SU-DHL-6 (cell line): ENCODE measurements at regions not wholly inside any gene's neighbourhood (a gene's known extent, or its start where the extent isn't known, plus 50 kb on each side); places are given as distances from the start of the nearest gene placed in this dataset.

Experiments
- H2AFZ ChIP-seq: fragments of 200-600 bp; sonication (generic); 2 replicates; pipeline ENCODE4 v1.6.1; 2014; ENCODE audit warnings: low read depth, mild to moderate bottlenecking, moderate library complexity, mixed read lengths, antibody characterized with exemption, low read length; ENCODE audit not compliant: severe bottlenecking
- H3F3A ChIP-seq: fragments of 200-600 bp; shearing (Covaris generic); 2 replicates; pipeline ENCODE4 v1.6.0; 2016; ENCODE audit warnings: antibody characterized with exemption, mild to moderate bottlenecking; ENCODE audit not compliant: insufficient read depth
- H3K27ac ChIP-seq: fragments of 200-600 bp; sonication (generic); 2 replicates; pipeline ENCODE4 v1.5.1; 2016; ENCODE audit warnings: low read depth, mild to moderate bottlenecking, low read length, moderate library complexity, mixed read lengths
- H3K27me3 ChIP-seq: fragments of 200-600 bp; sonication (generic), shearing (Covaris generic); 2 replicates; pipeline ENCODE4 v1.6.0; 2014; ENCODE audit warnings: mild to moderate bottlenecking, low read length
- H3K36me3 ChIP-seq: fragments of 200-600 bp; sonication (generic); 2 replicates; pipeline ENCODE4 v1.6.1; 2014; ENCODE audit warnings: mild to moderate bottlenecking, low read length, mixed read lengths
- H3K4me2 ChIP-seq: fragments of 300-600, 200-600 bp; shearing (Covaris generic), sonication (generic); 2 replicates; pipeline ENCODE4 v1.6.0; 2014; ENCODE audit warnings: low read length, low read depth, mild to moderate bottlenecking; ENCODE audit not compliant: poor library complexity, severe bottlenecking
- H3K4me3 ChIP-seq: fragments of 200-600 bp; sonication (generic); 2 replicates; pipeline ENCODE4 v1.5.1; 2014; ENCODE audit warnings: antibody characterized with exemption, low read length, mild to moderate bottlenecking, mixed read lengths; ENCODE audit not compliant: insufficient read depth, poor library complexity, severe bottlenecking
- H3K79me2 ChIP-seq: fragments of 200-600 bp; sonication (generic); 2 replicates; pipeline ENCODE4 v1.6.1; 2014; ENCODE audit warnings: mild to moderate bottlenecking, low read length, moderate library complexity; ENCODE audit not compliant: insufficient read depth
- H3K9ac ChIP-seq: fragments of 200-600 bp; sonication (generic); 2 replicates; pipeline ENCODE4 v1.7.0; 2014; ENCODE audit warnings: mild to moderate bottlenecking, low read length
- H3K9me2 ChIP-seq: fragments of 200-600 bp; sonication (generic); replicated peaks from 2 replicates; pipeline ENCODE4 v1.6.1; 2014; ENCODE audit warnings: low read length; ENCODE audit not compliant: insufficient read depth
- H3K9me3 ChIP-seq: fragments of 200-600 bp; sonication (generic); 2 replicates; pipeline ENCODE4 v1.6.1; 2014; ENCODE audit warnings: low read length, mixed read lengths; ENCODE audit not compliant: insufficient read depth
- H4K20me1 ChIP-seq: fragments of 200-600 bp; sonication (generic); 2 replicates; pipeline ENCODE4 v1.6.1; 2014; ENCODE audit warnings: low read depth, mild to moderate bottlenecking, antibody characterized with exemption, low read length, moderate library complexity, mixed read lengths
- CTCF ChIP-seq: fragments of 200-600 bp; sonication (generic); IDR thresholded peaks from one replicate; pipeline ENCODE4 v1.5.1; 2017; ENCODE audit warnings: antibody characterized with exemption, mild to moderate bottlenecking, low read length, moderate library complexity; ENCODE audit not compliant: insufficient read depth, poor library complexity, severe bottlenecking
- EZH2phosphoT487 ChIP-seq: fragments of 200-600 bp; sonication (generic), shearing (Covaris generic); conservative IDR thresholded peaks from 2 replicates; pipeline ENCODE4 v1.6.1; 2018; ENCODE audit warnings: mild to moderate bottlenecking, antibody characterized with exemption, low read length, moderate library complexity, mixed read lengths

GRCh38 chr4:22202246-22202974, 253.8 kb upstream of the KCNIP4 start:
- Histone ChIP-seq H2AFZ (no peak overlapping the region), H3K4me2 (no peak overlapping the region), H3K9ac (no peak overlapping the region), H3K36me3 (no peaks in the 10 kb centered on the region), H3K9me3 (no peaks in the 10 kb centered on the region), H4K20me1 (no peaks in the 10 kb centered on the region), H3K9me2 (no peaks in the 10 kb centered on the region), H3K27me3 (no peaks in the 10 kb centered on the region), H3F3A (no peaks in the 10 kb centered on the region), H3K79me2 (no peaks in the 10 kb centered on the region), H3K4me3 (no peak overlapping the region), H3K27ac (no peak overlapping the region)
- TF ChIP-seq EZH2phosphoT487 (no peak), CTCF (no peak)

- H3K27me3 ChIP-seq, result no peaks in the 10 kb centered on the region
- H3K36me3 ChIP-seq, result no peaks in the 10 kb centered on the region
- no peaks in the 10 kb centered on the region for H4K20me1 ChIP-seq
- H3K9me3 ChIP-seq, result no peaks in the 10 kb centered on the region
- no peak overlapping the region for H3K4me2 ChIP-seq
- no peak overlapping the region for H3K9ac ChIP-seq
- H3K79me2 ChIP-seq, result no peaks in the 10 kb centered on the region
- no peak overlapping the region for H2AFZ ChIP-seq
- H3K4me3 ChIP-seq, result no peak overlapping the region
- no peaks in the 10 kb centered on the region for H3F3A ChIP-seq
- no peak overlapping the region for H3K27ac ChIP-seq
- TF ChIP-seq EZH2phosphoT487, result no peak
- no peak for TF ChIP-seq CTCF
- H3K9me2 ChIP-seq, result no peaks in the 10 kb centered on the region
Observed at GRCh38 chr4:22201256-22201655, 252.7 kb upstream of the KCNIP4 start.

- H2AFZ ChIP-seq, result no peak overlapping the region
- no peaks in the 10 kb centered on the region for H3K79me2 ChIP-seq
- H3K4me3 ChIP-seq, result no peak overlapping the region
- H3K9me3 ChIP-seq, result no peaks in the 10 kb centered on the region
- no peak overlapping the region for H3K9ac ChIP-seq
- H3K4me2 ChIP-seq, result no peak overlapping the region
- H3K9me2 ChIP-seq, result no peaks in the 10 kb centered on the region
- TF ChIP-seq CTCF (no peak), EZH2phosphoT487 (no peak)
- H3K27ac ChIP-seq, result no peak overlapping the region
- H3F3A ChIP-seq, result no peaks in the 10 kb centered on the region
- no peaks in the 10 kb centered on the region for H3K27me3 ChIP-seq
- no peaks in the 10 kb centered on the region for H4K20me1 ChIP-seq
- H3K36me3 ChIP-seq, result no peaks in the 10 kb centered on the region
Observed at GRCh38 chr4:22196551-22196950, 248.0 kb upstream of the KCNIP4 start.
